Mesendoderm (in vitro differentiated cells): ENCODE measurements at regions not wholly inside any gene's neighbourhood (a gene's known extent, or its start where the extent isn't known, plus 50 kb on each side); places are given as distances from the start of the nearest gene placed in this dataset.

Experiments
- DNase-seq: peaks from one replicate; pipeline ENCODE4 v3.0.0; 2013
- H2AK5ac ChIP-seq: 2 replicates; pipeline ENCODE4 v1.6.1; 2013; ENCODE audit warnings: low read length, inconsistent platforms
- H2BK120ac ChIP-seq: 2 replicates; pipeline ENCODE4 v1.6.1; 2013; ENCODE audit warnings: low read depth, mild to moderate bottlenecking, low read length, moderate library complexity, mixed read lengths
- H2BK15ac ChIP-seq: replicated peaks from 2 replicates; pipeline ENCODE4 v1.6.1; 2013; ENCODE audit warnings: low read depth, mild to moderate bottlenecking, moderate library complexity
- H2BK5ac ChIP-seq: 2 replicates; pipeline ENCODE4 v1.6.1; 2013; ENCODE audit warnings: low read length, inconsistent platforms
- H3K18ac ChIP-seq: 2 replicates; pipeline ENCODE4 v1.6.1; 2013; ENCODE audit warnings: mild to moderate bottlenecking, low read length, mixed read lengths
- H3K23ac ChIP-seq: one replicate; pipeline ENCODE4 v1.6.1; 2013; ENCODE audit warnings: low read length
- H3K27ac ChIP-seq: 2 replicates; pipeline ENCODE4 v1.5.1; 2013; ENCODE audit warnings: low read depth, mild to moderate bottlenecking, inconsistent platforms, low read length, moderate library complexity
- H3K27me3 ChIP-seq: 2 replicates; pipeline ENCODE4 v1.6.1; 2013; ENCODE audit warnings: low read length, control low read depth, mild to moderate bottlenecking, inconsistent platforms; ENCODE audit not compliant: insufficient read depth, poor library complexity
- H3K36me3 ChIP-seq: 2 replicates; pipeline ENCODE4 v1.6.1; 2013; ENCODE audit warnings: low read length, inconsistent platforms; ENCODE audit not compliant: control insufficient read depth, insufficient read depth
- H3K4ac ChIP-seq: one replicate; pipeline ENCODE4 v1.6.1; 2013; ENCODE audit warnings: low read depth, mild to moderate bottlenecking, low read length, moderate library complexity
- H3K4me1 ChIP-seq: 2 replicates; pipeline ENCODE4 v1.6.1; 2013; ENCODE audit warnings: low read depth, low read length, inconsistent platforms; ENCODE audit not compliant: control insufficient read depth
- H3K4me2 ChIP-seq: 2 replicates; pipeline ENCODE4 v1.6.1; 2013; ENCODE audit warnings: low read length
- H3K4me3 ChIP-seq: 2 replicates; pipeline ENCODE4 v1.5.1; 2013; ENCODE audit warnings: mild to moderate bottlenecking, low read length
- H3K56ac ChIP-seq: one replicate; pipeline ENCODE4 v1.6.1; 2013; ENCODE audit warnings: low read length
- H3K79me1 ChIP-seq: 2 replicates; pipeline ENCODE4 v1.6.1; 2013; ENCODE audit warnings: low read length, inconsistent platforms
- H3K79me2 ChIP-seq: 2 replicates; pipeline ENCODE4 v1.6.1; 2013; ENCODE audit warnings: mild to moderate bottlenecking, low read length; ENCODE audit not compliant: control insufficient read depth, insufficient read depth
- H3K9ac ChIP-seq: 2 replicates; pipeline ENCODE4 v1.6.1; 2013; ENCODE audit warnings: low read length, inconsistent platforms
- H4K5ac ChIP-seq: one replicate; pipeline ENCODE4 v1.6.1; 2013; ENCODE audit warnings: low read length
- H4K8ac ChIP-seq: one replicate; pipeline ENCODE4 v1.6.1; 2013; ENCODE audit warnings: low read depth, mild to moderate bottlenecking, control low read depth, low read length, moderate library complexity
- WGBS: extraction: QIAGEN DNeasy Blood & Tissue Kit; methylation state at CpG from one replicate; pipeline ENCODE4 v1.1.7; 2013; ENCODE audit warnings: low lambda C conversion rate, missing lambda C conversion rate; ENCODE audit not compliant: insufficient coverage; ENCODE audit errors: extremely low coverage; 5-methylcytosine and 5-hydroxymethylcytosine counted together

GRCh38 chrX:30468471-30468870 is 109.1 kb downstream of the TASL start:
- WGBS: no CpG with 5 or more reads among the region's 3 CpGs

More at GRCh38 chrX:30468471-30468870, 109.1 kb downstream of the TASL start:
- DNase-seq: peak; percentile 74
- Histone ChIP-seq H3K4me2 (no peak overlapping the region), H3K4me1 (peaks cover 2% of the 10 kb centered on the region), H3K4me3 (no peak overlapping the region), H3K56ac (no peak overlapping the region), H3K9ac (no peak overlapping the region), H3K27ac (peak overlapping the region; percentile 67), H4K5ac (no peak overlapping the region), H2AK5ac (no peak overlapping the region), H2BK5ac (no peak overlapping the region), H3K23ac (no peak overlapping the region), H3K27me3 (no peaks in the 10 kb centered on the region), H3K4ac (no peak overlapping the region), H3K79me2 (no peaks in the 10 kb centered on the region), H3K18ac (no peak overlapping the region), H4K8ac (no peak overlapping the region), H2BK120ac (no peak overlapping the region), H2BK15ac (no peak overlapping the region), H3K36me3 (no peaks in the 10 kb centered on the region), H3K79me1 (no peaks in the 10 kb centered on the region)
